HepG2 (cell line): ENCODE measurements at regions not wholly inside any gene's neighbourhood (a gene's known extent, or its start where the extent isn't known, plus 50 kb on each side); places are given as distances from the start of the nearest gene placed in this dataset.

ENCODE experiments used
- ATAC-seq: fragments of 200-7000 bp; cut with Tn5 transposase; 3 replicates; pipeline ENCODE4 v1.9.1; 2020; ENCODE audit warnings: mild to moderate bottlenecking, moderate library complexity
- BruUV-seq: library from RNA; stranded (reverse); fragments of 400-500 nt; replicated peaks from 2 replicates; lab custom pipeline; 2021; lab: Mats Ljungman, UMichigan
- CTCF ChIA-PET: fragments of 300-600 bp; formaldehyde crosslinking; extraction: SDS; loops from one replicate; lab custom pipeline; 2021; ENCODE audit warnings: low total read pairs, inconsistent platforms, low intra/inter-chr PET ratio; lab: Yijun Ruan, JAX
- POLR2A ChIA-PET: fragments of 350-600 bp; sonication (Branson Sonifier 250); formaldehyde crosslinking; loops from one replicate; lab custom pipeline; 2020; ENCODE audit warnings: antibody characterized with exemption, inconsistent platforms; lab: Yijun Ruan, JAX
- DNase-seq: peaks from one replicate; pipeline ENCODE4 v3.0.0-alpha.2; 2015; ENCODE audit warnings: low spot score
- FAIRE-seq: peaks from 3 replicates; lab custom pipeline; 2011; peaks lifted over from hg19 to GRCh38; lab: Jason Lieb, UNC
- H2AFZ ChIP-seq: one replicate; pipeline ENCODE4 v1.6.1; 2011; ENCODE audit warnings: low read length, inconsistent platforms
- H3K27ac ChIP-seq: fragments of 300-600 bp; 3 replicates; pipeline ENCODE4 v1.8.0; 2011; ENCODE audit warnings: mixed run types, mild to moderate bottlenecking, mixed read lengths, low read length, inconsistent platforms; ENCODE audit not compliant: insufficient read depth; ENCODE audit errors: extremely low read length
- H3K27me3 ChIP-seq, 2 experiments: fragments of 200-600 bp in 1 of 2; 2 replicates in 1 of 2; 3 replicates in 1 of 2; pipeline versions ENCODE4 v1.6.0 to v1.8.0; 2011; ENCODE audit warnings: low read length in 2 of 2, mild to moderate bottlenecking in 2 of 2, moderate library complexity in 2 of 2, inconsistent platforms in 1 of 2; ENCODE audit not compliant: insufficient read depth in 2 of 2, control insufficient read depth in 1 of 2
- H3K36me3 ChIP-seq, 2 experiments: fragments of 200-600 bp in 1 of 2; replicated peaks in 1 of 2; 2 replicates in 1 of 2; 3 replicates in 1 of 2; pipeline versions ENCODE4 v1.5.1 to v1.8.0; 2011; ENCODE audit warnings: low read length in 2 of 2, inconsistent platforms in 1 of 2; ENCODE audit not compliant: insufficient read depth in 2 of 2, control insufficient read depth in 1 of 2
- H3K4me1 ChIP-seq: 2 replicates; pipeline ENCODE4 v1.5.1; 2012; ENCODE audit warnings: low read length, inconsistent platforms; ENCODE audit not compliant: insufficient read depth
- H3K4me2 ChIP-seq: 2 replicates; pipeline ENCODE4 v1.6.0; 2011; ENCODE audit warnings: low read depth, low read length, inconsistent platforms
- H3K4me3 ChIP-seq, 3 experiments: fragments of 200-600 bp in 1 of 3; sonication (generic), shearing (Covaris generic) in 1 of 3; replicated peaks in 1 of 3; 2 replicates each; pipeline ENCODE4 v1.5.1; 2011 to 2016; ENCODE audit warnings: low read length in 3 of 3, inconsistent platforms in 2 of 3, low read depth in 2 of 3, mild to moderate bottlenecking in 2 of 3, control low read depth in 1 of 3, mixed read lengths in 1 of 3; ENCODE audit not compliant: insufficient read depth in 1 of 3
- H3K79me2 ChIP-seq: one replicate; pipeline ENCODE4 v1.6.1; 2011; ENCODE audit warnings: low read length, inconsistent platforms; ENCODE audit not compliant: insufficient read depth
- H3K9ac ChIP-seq: 2 replicates; pipeline ENCODE4 v1.6.0; 2011; ENCODE audit warnings: mild to moderate bottlenecking, low read depth, low read length, inconsistent platforms; ENCODE audit not compliant: insufficient read depth
- H3K9me3 ChIP-seq: 2 replicates; pipeline ENCODE4 v1.5.1; 2012; ENCODE audit warnings: mild to moderate bottlenecking, low read length
- H4K20me1 ChIP-seq: 2 replicates; pipeline ENCODE4 v1.6.0; 2011; ENCODE audit warnings: inconsistent platforms, mild to moderate bottlenecking, low read length, moderate library complexity; ENCODE audit not compliant: insufficient read depth
- CCAR2 ChIP-seq: fragments of 200-400 bp; formaldehyde crosslinking; optimal IDR thresholded peaks from 2 replicates; pipeline ENCODE3; 2018; ENCODE audit warnings: low read depth, mild to moderate bottlenecking, low read length, moderate library complexity
- MED13 ChIP-seq: sonication (generic); formaldehyde crosslinking; IDR thresholded peaks from 2 replicates; pipeline ENCODE4 v1.5.0; 2020; ENCODE audit warnings: missing genetic modification reagents
- NAIF1 ChIP-seq: sonication (generic); formaldehyde crosslinking; IDR thresholded peaks from 2 replicates; pipeline ENCODE4 v1.5.0; 2020; ENCODE audit warnings: mild to moderate bottlenecking, missing genetic modification reagents, borderline replicate concordance
- PPARG ChIP-seq: conservative IDR thresholded peaks from 2 replicates; pipeline ENCODE4 v1.6.1; 2016; ENCODE audit warnings: missing biosample characterization, missing genetic modification reagents
- THAP11 ChIP-seq: IDR thresholded peaks from 2 replicates; pipeline ENCODE4 v1.6.1; 2016; ENCODE audit warnings: missing biosample characterization, missing genetic modification reagents
- ZNF546 ChIP-seq: sonication (generic); formaldehyde crosslinking; conservative IDR thresholded peaks from 2 replicates; pipeline ENCODE4 v1.8.1; 2023; ENCODE audit warnings: mild to moderate bottlenecking, missing genetic modification reagents
- ZNF557 ChIP-seq: sonication (generic); formaldehyde crosslinking; IDR thresholded peaks from 2 replicates; pipeline ENCODE4 v1.4.0; 2020; ENCODE audit warnings: missing genetic modification reagents
- WGBS: methylation state at CpG from one replicate; pipeline ENCODE4 v1.1.6; 2017; ENCODE audit warnings: low lambda C conversion rate; 5-methylcytosine and 5-hydroxymethylcytosine counted together
- in situ Hi-C: cut with HindIII; loops from 2 replicates; pipeline ENCODE4 v1.10.0; 2017; ENCODE audit warnings: low pct_unique_long_range_greater_than_20kb; ENCODE audit not compliant: extremely low pct_ligation_motif_present
- intact Hi-C: fragments of 100-400 bp; cut with micrococcal nuclease; formaldehyde crosslinking; loops from one replicate; pipeline ENCODE4 v1.10.0; 2022; ENCODE audit not compliant: unreplicated experiment
- TF ChIP-seq, protein P1 (sequence below), 2 experiments: sonication (generic) in 1 of 2; formaldehyde crosslinking in 1 of 2; IDR thresholded peaks; 2 replicates each; pipeline versions ENCODE4 v1.5.1 to v1.6.1; 2011 to 2020; ENCODE audit warnings: borderline replicate concordance in 1 of 2, low read depth in 1 of 2, low read length in 1 of 2, mild to moderate bottlenecking in 1 of 2, missing genetic modification reagents in 1 of 2, moderate library complexity in 1 of 2
- TF ChIP-seq, protein P2 (sequence below): sonication (generic); formaldehyde crosslinking; IDR thresholded peaks from 2 replicates; pipeline ENCODE4 v1.8.1; 2023; ENCODE audit warnings: mild to moderate bottlenecking, moderate library complexity, missing genetic modification reagents
- TF ChIP-seq, protein P3 (sequence below): sonication (generic); formaldehyde crosslinking; IDR thresholded peaks from 2 replicates; pipeline ENCODE4 v1.4.0; 2020; ENCODE audit warnings: missing genetic modification reagents, borderline replicate concordance
- TF ChIP-seq, protein P4 (sequence below): sonication (generic); formaldehyde crosslinking; IDR thresholded peaks from 2 replicates; pipeline ENCODE4 v1.5.1; 2020; ENCODE audit warnings: mild to moderate bottlenecking, moderate library complexity, missing genetic modification reagents
- TF ChIP-seq, protein P5 (sequence below): sonication (generic); formaldehyde crosslinking; IDR thresholded peaks from 2 replicates; pipeline ENCODE4 v1.4.0; 2020; ENCODE audit warnings: missing genetic modification reagents
- TF ChIP-seq, protein P6 (sequence below): sonication (generic); formaldehyde crosslinking; IDR thresholded peaks from 2 replicates; pipeline ENCODE4 v1.5.0; 2020; ENCODE audit warnings: missing genetic modification reagents

DNA sequence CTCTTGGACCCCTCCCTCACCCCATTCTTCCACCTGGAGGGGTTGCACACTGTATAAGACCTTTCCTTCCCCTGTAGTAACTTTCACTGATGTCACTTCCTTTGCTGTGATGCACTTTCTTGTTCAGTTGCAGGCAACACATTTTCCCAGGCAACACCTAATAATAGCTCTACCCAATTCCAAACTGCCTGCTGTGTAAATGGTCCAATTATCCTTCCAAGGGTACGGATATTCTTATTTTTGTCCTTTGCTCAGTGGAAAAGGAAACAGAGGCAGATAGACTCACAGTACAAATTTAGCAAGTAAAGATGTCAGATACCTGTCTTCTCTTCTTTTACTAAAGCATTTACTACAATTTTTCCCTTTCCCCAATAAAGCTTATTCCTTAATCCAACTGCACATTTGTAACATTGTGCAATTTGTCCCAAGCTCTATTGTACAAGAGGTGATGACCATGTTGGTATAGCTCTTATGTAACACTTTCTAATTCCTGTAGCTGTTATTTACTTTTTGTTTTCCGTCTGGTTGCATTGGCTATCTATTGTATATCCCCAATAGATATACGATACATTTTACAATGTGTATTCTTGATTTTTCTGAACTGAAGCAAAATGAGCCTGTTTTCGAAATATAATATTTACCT, 69.1 kb upstream of the NPFFR2 start:
- no peaks in the 10 kb centered on the region for H3K79me2 ChIP-seq
- BruUV-seq = no TSS peak
- no peaks in the 10 kb centered on the region for H3K36me3 ChIP-seq
- no peak overlapping the region for H3K4me2 ChIP-seq
- no peak for FAIRE-seq
- WGBS = 19% methylated on average over 4 of the region's 4 CpGs
- no peak overlapping the region for H3K4me3 ChIP-seq
- no peak overlapping the region for H2AFZ ChIP-seq
- CTCF ChIA-PET = no interaction called here
- H3K9ac ChIP-seq = no peak overlapping the region
- POLR2A ChIA-PET = no interaction called here
- peaks cover 23% of the 10 kb centered on the region for H3K9me3 ChIP-seq
- H3K4me1 ChIP-seq = no peaks in the 10 kb centered on the region
- intact Hi-C loops (no loop called here), in situ Hi-C loops (no loop called here)
- ATAC-seq = no peak
- H3K27me3 ChIP-seq = no peaks in the 10 kb centered on the region
- H3K27ac ChIP-seq = no peak overlapping the region
- DNase-seq = no peak
- H4K20me1 ChIP-seq = no peaks in the 10 kb centered on the region
- TF ChIP-seq ZNF557 (CRISPR knock-in tag) = no peak
- TF ChIP-seq, protein P1, sequence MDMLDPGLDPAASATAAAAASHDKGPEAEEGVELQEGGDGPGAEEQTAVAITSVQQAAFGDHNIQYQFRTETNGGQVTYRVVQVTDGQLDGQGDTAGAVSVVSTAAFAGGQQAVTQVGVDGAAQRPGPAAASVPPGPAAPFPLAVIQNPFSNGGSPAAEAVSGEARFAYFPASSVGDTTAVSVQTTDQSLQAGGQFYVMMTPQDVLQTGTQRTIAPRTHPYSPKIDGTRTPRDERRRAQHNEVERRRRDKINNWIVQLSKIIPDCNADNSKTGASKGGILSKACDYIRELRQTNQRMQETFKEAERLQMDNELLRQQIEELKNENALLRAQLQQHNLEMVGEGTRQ (IDR thresholded peaks at IDR 0.05; ENCODE audit: low read depth, low read length) = no peak
- TF ChIP-seq, protein P1 (CRISPR knock-in tag; IDR thresholded peaks at IDR 0.05; ENCODE audit: borderline replicate concordance) = no peak
- TF ChIP-seq PPARG (CRISPR knock-in tag) = no peak
- no peak for TF ChIP-seq THAP11 (CRISPR knock-in tag)
- TF ChIP-seq, protein P2, sequence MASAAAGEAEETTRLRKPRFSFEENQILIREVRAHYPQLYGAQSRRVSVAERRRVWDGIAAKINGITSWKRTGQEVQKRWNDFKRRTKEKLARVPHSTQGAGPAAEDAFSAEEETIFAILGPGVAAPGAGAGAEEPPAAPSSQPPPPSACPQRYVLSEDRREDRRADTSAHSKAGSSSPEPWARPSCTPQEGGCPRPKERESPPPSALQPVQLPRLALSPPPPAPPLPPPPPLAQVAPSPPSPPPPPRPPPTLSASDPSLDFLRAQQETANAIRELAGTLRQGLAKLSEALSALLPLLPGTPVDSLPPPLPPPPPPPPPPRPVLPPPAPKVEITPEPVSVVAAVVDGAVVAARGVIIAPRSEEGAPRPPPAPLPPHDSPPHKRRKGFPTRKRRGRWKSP (CRISPR knock-in tag) = no peak
- TF ChIP-seq, protein P3, sequence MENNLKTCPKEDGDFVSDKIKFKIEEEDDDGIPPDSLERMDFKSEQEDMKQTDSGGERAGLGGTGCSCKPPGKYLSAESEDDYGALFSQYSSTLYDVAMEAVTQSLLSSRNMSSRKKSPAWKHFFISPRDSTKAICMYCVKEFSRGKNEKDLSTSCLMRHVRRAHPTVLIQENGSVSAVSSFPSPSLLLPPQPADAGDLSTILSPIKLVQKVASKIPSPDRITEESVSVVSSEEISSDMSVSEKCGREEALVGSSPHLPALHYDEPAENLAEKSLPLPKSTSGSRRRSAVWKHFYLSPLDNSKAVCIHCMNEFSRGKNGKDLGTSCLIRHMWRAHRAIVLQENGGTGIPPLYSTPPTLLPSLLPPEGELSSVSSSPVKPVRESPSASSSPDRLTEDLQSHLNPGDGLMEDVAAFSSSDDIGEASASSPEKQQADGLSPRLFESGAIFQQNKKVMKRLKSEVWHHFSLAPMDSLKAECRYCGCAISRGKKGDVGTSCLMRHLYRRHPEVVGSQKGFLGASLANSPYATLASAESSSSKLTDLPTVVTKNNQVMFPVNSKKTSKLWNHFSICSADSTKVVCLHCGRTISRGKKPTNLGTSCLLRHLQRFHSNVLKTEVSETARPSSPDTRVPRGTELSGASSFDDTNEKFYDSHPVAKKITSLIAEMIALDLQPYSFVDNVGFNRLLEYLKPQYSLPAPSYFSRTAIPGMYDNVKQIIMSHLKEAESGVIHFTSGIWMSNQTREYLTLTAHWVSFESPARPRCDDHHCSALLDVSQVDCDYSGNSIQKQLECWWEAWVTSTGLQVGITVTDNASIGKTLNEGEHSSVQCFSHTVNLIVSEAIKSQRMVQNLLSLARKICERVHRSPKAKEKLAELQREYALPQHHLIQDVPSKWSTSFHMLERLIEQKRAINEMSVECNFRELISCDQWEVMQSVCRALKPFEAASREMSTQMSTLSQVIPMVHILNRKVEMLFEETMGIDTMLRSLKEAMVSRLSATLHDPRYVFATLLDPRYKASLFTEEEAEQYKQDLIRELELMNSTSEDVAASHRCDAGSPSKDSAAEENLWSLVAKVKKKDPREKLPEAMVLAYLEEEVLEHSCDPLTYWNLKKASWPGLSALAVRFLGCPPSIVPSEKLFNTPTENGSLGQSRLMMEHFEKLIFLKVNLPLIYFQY (CRISPR knock-in tag) = no peak
- TF ChIP-seq, protein P4, sequence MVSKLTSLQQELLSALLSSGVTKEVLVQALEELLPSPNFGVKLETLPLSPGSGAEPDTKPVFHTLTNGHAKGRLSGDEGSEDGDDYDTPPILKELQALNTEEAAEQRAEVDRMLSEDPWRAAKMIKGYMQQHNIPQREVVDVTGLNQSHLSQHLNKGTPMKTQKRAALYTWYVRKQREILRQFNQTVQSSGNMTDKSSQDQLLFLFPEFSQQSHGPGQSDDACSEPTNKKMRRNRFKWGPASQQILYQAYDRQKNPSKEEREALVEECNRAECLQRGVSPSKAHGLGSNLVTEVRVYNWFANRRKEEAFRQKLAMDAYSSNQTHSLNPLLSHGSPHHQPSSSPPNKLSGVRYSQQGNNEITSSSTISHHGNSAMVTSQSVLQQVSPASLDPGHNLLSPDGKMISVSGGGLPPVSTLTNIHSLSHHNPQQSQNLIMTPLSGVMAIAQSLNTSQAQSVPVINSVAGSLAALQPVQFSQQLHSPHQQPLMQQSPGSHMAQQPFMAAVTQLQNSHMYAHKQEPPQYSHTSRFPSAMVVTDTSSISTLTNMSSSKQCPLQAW = no peak
- TF ChIP-seq CCAR2 = no peak
- TF ChIP-seq ZNF546 (CRISPR knock-in tag) = no peak
- TF ChIP-seq, protein P5, sequence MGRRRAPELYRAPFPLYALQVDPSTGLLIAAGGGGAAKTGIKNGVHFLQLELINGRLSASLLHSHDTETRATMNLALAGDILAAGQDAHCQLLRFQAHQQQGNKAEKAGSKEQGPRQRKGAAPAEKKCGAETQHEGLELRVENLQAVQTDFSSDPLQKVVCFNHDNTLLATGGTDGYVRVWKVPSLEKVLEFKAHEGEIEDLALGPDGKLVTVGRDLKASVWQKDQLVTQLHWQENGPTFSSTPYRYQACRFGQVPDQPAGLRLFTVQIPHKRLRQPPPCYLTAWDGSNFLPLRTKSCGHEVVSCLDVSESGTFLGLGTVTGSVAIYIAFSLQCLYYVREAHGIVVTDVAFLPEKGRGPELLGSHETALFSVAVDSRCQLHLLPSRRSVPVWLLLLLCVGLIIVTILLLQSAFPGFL (CRISPR knock-in tag) = no peak
- TF ChIP-seq, protein P6, sequence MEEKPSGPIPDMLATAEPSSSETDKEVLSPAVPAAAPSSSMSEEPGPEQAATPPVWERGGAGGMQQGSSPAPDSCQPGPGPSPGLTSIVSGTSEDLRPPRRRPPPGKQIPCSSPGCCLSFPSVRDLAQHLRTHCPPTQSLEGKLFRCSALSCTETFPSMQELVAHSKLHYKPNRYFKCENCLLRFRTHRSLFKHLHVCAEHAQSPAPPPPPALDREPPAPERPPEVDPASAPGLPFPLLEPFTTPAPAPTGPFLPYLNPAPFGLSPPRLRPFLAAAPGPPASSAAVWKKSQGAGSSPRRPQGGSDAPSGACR (CRISPR knock-in tag) = no peak
- TF ChIP-seq MED13 (CRISPR knock-in tag) = no peak
- TF ChIP-seq NAIF1 = no peak
